ENCODE measurements at regions not wholly inside any gene's neighbourhood (a gene's known extent, or its start where the extent isn't known, plus 50 kb on each side); places are given as distances from the start of the nearest gene placed in this dataset.

- TF ChIP-seq YY1 (tag by site-specific recombination; IDR thresholded peaks at IDR 0.05) (no peak), CTCF (tag by site-specific recombination; IDR thresholded peaks at IDR 0.05) (no peak), MYNN (tag by site-specific recombination; IDR thresholded peaks at IDR 0.05; ENCODE audit: borderline replicate concordance) (no peak), REST (tag by site-specific recombination; IDR thresholded peaks at IDR 0.05) (no peak), ZNF114 (tag by site-specific recombination; IDR thresholded peaks at IDR 0.05) (no peak), ZNF341 (tag by site-specific recombination; IDR thresholded peaks at IDR 0.05; ENCODE audit: low read depth) (no peak), ZNF433 (tag by site-specific recombination; IDR thresholded peaks at IDR 0.05; ENCODE audit: low read depth) (no peak), ZBTB7A (tag by site-specific recombination; IDR thresholded peaks at IDR 0.05; ENCODE audit: low read depth) (no peak), PRDM10 (tag by site-specific recombination; IDR thresholded peaks at IDR 0.05) (no peak)
Measured at GRCh38 chr12:43159506-43159905, 392.5 kb downstream of the ADAMTS20 start.
